ENCODE measurements at regions not wholly inside any gene's neighbourhood (a gene's known extent, or its start where the extent isn't known, plus 50 kb on each side); places are given as distances from the start of the nearest gene placed in this dataset.

GRCh38 chr13:22427783-22428182 lies 753.0 kb upstream of the SGCG start:
- ChIA-PET CTCF (no interaction called here), POLR2A (no interaction called here)
- no peak overlapping the region for H3K27ac ChIP-seq (ENCODE audit: extremely low read depth, low read depth, low read length)
- no peak overlapping the region for H3K4me3 ChIP-seq (ENCODE audit: low read depth, low read length)
- H3K4me1 ChIP-seq (ENCODE audit: control insufficient read depth, insufficient read depth, low read length): no peaks in the 10 kb centered on the region
- no peaks in the 10 kb centered on the region for H3K9me3 ChIP-seq (ENCODE audit: control insufficient read depth, insufficient read depth, low read depth, low read length)
- TF ChIP-seq, protein P1, sequence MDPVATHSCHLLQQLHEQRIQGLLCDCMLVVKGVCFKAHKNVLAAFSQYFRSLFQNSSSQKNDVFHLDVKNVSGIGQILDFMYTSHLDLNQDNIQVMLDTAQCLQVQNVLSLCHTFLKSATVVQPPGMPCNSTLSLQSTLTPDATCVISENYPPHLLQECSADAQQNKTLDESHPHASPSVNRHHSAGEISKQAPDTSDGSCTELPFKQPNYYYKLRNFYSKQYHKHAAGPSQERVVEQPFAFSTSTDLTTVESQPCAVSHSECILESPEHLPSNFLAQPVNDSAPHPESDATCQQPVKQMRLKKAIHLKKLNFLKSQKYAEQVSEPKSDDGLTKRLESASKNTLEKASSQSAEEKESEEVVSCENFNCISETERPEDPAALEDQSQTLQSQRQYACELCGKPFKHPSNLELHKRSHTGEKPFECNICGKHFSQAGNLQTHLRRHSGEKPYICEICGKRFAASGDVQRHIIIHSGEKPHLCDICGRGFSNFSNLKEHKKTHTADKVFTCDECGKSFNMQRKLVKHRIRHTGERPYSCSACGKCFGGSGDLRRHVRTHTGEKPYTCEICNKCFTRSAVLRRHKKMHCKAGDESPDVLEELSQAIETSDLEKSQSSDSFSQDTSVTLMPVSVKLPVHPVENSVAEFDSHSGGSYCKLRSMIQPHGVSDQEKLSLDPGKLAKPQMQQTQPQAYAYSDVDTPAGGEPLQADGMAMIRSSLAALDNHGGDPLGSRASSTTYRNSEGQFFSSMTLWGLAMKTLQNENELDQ (tag by site-specific recombination; IDR thresholded peaks at IDR 0.05; ENCODE audit: low read depth): no peak
- TF ChIP-seq ZNF157 (tag by site-specific recombination; IDR thresholded peaks at IDR 0.05): no peak
- no peak for TF ChIP-seq SALL2 (tag by site-specific recombination; IDR thresholded peaks at IDR 0.05; ENCODE audit: borderline replicate concordance)
- no peak for TF ChIP-seq ZFHX2 (tag by site-specific recombination; conservative IDR thresholded peaks at IDR 0.05)
- no peak for TF ChIP-seq ZNF654 (tag by site-specific recombination; IDR thresholded peaks at IDR 0.05; ENCODE audit: low read depth)
- no peak for TF ChIP-seq ZNF513 (tag by site-specific recombination; IDR thresholded peaks at IDR 0.05)
- TF ChIP-seq ZNF10 (tag by site-specific recombination; IDR thresholded peaks at IDR 0.05): no peak
- no peak for TF ChIP-seq ZBTB21 (tag by site-specific recombination; IDR thresholded peaks at IDR 0.05)
- TF ChIP-seq ZNF837 (tag by site-specific recombination; IDR thresholded peaks at IDR 0.05): no peak
- no peak for TF ChIP-seq ZNF16 (tag by site-specific recombination; IDR thresholded peaks at IDR 0.05; ENCODE audit: low read depth)
- no peak for TF ChIP-seq ZNF621 (tag by site-specific recombination; IDR thresholded peaks at IDR 0.05)
- no peak for TF ChIP-seq PRDM2 (tag by site-specific recombination; IDR thresholded peaks at IDR 0.05; ENCODE audit: borderline replicate concordance)
- TF ChIP-seq ZNF585B (tag by site-specific recombination; IDR thresholded peaks at IDR 0.05): no peak
- no peak for TF ChIP-seq ZBTB11 (tag by site-specific recombination; conservative IDR thresholded peaks at IDR 0.05; ENCODE audit: low read depth)
- no peak for TF ChIP-seq ZNF792 (tag by site-specific recombination; IDR thresholded peaks at IDR 0.05)
- no peaks in the 10 kb centered on the region for H3K36me3 ChIP-seq (ENCODE audit: control insufficient read depth in 2 of 2, insufficient read depth in 1 of 2, low read length in 2 of 2)
